ENCODE measurements at regions not wholly inside any gene's neighbourhood (a gene's known extent, or its start where the extent isn't known, plus 50 kb on each side); places are given as distances from the start of the nearest gene placed in this dataset.

GRCh38 chr20:41872930-41873329 is 254.8 kb upstream of the CHD6 start:
- TF ChIP-seq, protein P1, sequence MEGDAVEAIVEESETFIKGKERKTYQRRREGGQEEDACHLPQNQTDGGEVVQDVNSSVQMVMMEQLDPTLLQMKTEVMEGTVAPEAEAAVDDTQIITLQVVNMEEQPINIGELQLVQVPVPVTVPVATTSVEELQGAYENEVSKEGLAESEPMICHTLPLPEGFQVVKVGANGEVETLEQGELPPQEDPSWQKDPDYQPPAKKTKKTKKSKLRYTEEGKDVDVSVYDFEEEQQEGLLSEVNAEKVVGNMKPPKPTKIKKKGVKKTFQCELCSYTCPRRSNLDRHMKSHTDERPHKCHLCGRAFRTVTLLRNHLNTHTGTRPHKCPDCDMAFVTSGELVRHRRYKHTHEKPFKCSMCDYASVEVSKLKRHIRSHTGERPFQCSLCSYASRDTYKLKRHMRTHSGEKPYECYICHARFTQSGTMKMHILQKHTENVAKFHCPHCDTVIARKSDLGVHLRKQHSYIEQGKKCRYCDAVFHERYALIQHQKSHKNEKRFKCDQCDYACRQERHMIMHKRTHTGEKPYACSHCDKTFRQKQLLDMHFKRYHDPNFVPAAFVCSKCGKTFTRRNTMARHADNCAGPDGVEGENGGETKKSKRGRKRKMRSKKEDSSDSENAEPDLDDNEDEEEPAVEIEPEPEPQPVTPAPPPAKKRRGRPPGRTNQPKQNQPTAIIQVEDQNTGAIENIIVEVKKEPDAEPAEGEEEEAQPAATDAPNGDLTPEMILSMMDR (IDR thresholded peaks at IDR 0.05), result no peak
- TF ChIP-seq POLR2A (IDR thresholded peaks at IDR 0.05), result no peak

Measured in Peyer's patch (tissue), 4 donors.